ENCODE measurements at regions not wholly inside any gene's neighbourhood (a gene's known extent, or its start where the extent isn't known, plus 50 kb on each side); places are given as distances from the start of the nearest gene placed in this dataset.

- no peak for DNase-seq (ENCODE audit: low read depth in 2 of 2)
Observed at GRCh38 chr4:123974386-123975149, 578.0 kb downstream of the SPRY1 start.

- peak; percentile 70 to 92 for DNase-seq (ENCODE audit: low read depth in 2 of 2)
Observed at GRCh38 chr4:123976285-123976684, 579.7 kb downstream of the SPRY1 start.

- DNase-seq (ENCODE audit: low read depth in 2 of 2), result no peak
Observed at GRCh38 chr4:123976819-123977218, 580.2 kb downstream of the SPRY1 start.

- DNase-seq (ENCODE audit: low read depth in 2 of 2), result peak in 1 of 2 donors; percentile 57
Observed at GRCh38 chr4:123977641-123978081, 581.1 kb downstream of the SPRY1 start.

GRCh38 chr4:123978637-123979036, 582.0 kb downstream of the SPRY1 start:
- DNase-seq (ENCODE audit: low read depth in 2 of 2), result no peak

GRCh38 chr4:123980736-123981300, 584.2 kb downstream of the SPRY1 start:
- peak; percentile 75 to 81 for DNase-seq (ENCODE audit: low read depth in 2 of 2)

- DNase-seq (ENCODE audit: low read depth in 2 of 2), result peak in 1 of 2 donors; percentile 30
Observed at GRCh38 chr4:123984886-123985285, 588.3 kb downstream of the SPRY1 start.

- peak; percentile 95 to 96 for DNase-seq (ENCODE audit: low read depth in 2 of 2)
Observed at GRCh38 chr4:123986268-123986798, 589.7 kb downstream of the SPRY1 start.

- peak; percentile 60 to 64 for DNase-seq (ENCODE audit: low read depth in 2 of 2)
Observed at GRCh38 chr4:123987408-123987807, 590.8 kb downstream of the SPRY1 start.

- DNase-seq (ENCODE audit: low read depth in 2 of 2), result no peak
Observed at GRCh38 chr4:123990310-123990870, 593.8 kb downstream of the SPRY1 start.

GRCh38 chr4:123994917-123995316, 598.3 kb downstream of the SPRY1 start:
- no peak for DNase-seq (ENCODE audit: low read depth in 2 of 2)

GRCh38 chr4:123995936-123996335, 599.3 kb downstream of the SPRY1 start:
- DNase-seq (ENCODE audit: low read depth in 2 of 2), result peak in 1 of 2 donors; percentile 94

- peak in 1 of 2 donors; percentile 33 for DNase-seq (ENCODE audit: low read depth in 2 of 2)
Observed at GRCh38 chr4:123996718-123997510, 600.3 kb downstream of the SPRY1 start.

GRCh38 chr4:123997776-123998449, 601.3 kb downstream of the SPRY1 start:
- no peak for DNase-seq (ENCODE audit: low read depth in 2 of 2)

GRCh38 chr4:124000233-124000632, 603.6 kb downstream of the SPRY1 start:
- no peak for DNase-seq (ENCODE audit: low read depth in 2 of 2)

GRCh38 chr4:124015766-124016165, 619.2 kb downstream of the SPRY1 start:
- no peak for DNase-seq (ENCODE audit: low read depth in 2 of 2)

GRCh38 chr4:124017185-124017785, 620.7 kb downstream of the SPRY1 start:
- no peak for DNase-seq (ENCODE audit: low read depth in 2 of 2)

GRCh38 chr4:124018383-124019317, 622.1 kb downstream of the SPRY1 start:
- peak; percentile 48 to 82 for DNase-seq (ENCODE audit: low read depth in 2 of 2)

GRCh38 chr4:124019749-124020549, 623.4 kb downstream of the SPRY1 start:
- no peak for DNase-seq (ENCODE audit: low read depth in 2 of 2)
